T-helper 2 cell (primary cell): ENCODE measurements at regions not wholly inside any gene's neighbourhood (a gene's known extent, or its start where the extent isn't known, plus 50 kb on each side); places are given as distances from the start of the nearest gene placed in this dataset.
A peak's percentile ranks its signal among the peaks of the same experiment; 100 is the strongest.

Source experiments
- DNase-seq, 5 experiments: peaks; one replicate each; pipeline versions ENCODE4 v3.0.0 to v3.0.0-alpha.2; 2012 to 2022

- DNase-seq, result no peak
These were observed 240.2 kb upstream of the BRINP1 start for GRCh38 chr9:119609277-119609971.

DNA sequence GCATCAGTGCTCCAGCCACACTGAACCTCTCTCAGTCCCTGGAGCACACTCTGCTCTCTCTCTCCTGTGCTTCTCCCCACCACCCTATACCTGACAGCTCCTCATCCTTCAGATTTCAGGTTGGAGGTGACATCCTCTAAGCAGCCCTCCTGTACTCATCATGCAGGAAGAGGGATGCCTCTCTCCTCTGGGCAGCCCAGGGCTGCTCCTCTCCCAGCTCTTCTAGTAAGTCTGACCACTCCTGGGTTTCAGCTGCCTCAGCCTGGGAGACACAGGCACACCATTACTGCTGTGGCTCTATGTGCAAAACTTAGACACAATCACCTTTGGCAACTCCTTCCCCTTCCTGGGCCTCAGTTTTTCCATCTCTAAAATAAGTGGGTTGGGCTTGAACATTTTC is 232.4 kb upstream of the BRINP1 start:
- DNase-seq, result no peak

DNA sequence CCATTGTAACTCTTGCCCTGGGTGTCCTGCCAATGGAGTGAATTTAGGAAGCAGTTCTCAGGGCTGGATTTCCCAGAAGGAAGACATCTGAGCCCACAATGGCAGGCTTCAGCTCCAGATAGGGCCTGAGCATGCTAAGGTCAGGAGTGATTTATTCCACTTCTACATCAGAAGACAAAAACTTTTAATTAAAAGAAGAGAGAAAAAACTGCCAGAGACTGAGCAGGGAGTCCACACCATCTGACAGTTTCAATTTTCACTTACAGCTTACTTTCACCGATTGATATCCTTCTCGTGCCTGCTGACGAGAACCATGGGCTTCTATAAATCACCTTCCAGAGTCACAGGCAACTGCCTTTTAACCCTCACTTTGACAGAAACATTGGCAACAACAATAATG is 228.3 kb upstream of the BRINP1 start:
- no peak for DNase-seq

- DNase-seq, result no peak
These were observed 227.5 kb upstream of the BRINP1 start for GRCh38 chr9:119596703-119597102.

- DNase-seq, result no peak
These were observed 219.9 kb upstream of the BRINP1 start for GRCh38 chr9:119588874-119589744.

DNA sequence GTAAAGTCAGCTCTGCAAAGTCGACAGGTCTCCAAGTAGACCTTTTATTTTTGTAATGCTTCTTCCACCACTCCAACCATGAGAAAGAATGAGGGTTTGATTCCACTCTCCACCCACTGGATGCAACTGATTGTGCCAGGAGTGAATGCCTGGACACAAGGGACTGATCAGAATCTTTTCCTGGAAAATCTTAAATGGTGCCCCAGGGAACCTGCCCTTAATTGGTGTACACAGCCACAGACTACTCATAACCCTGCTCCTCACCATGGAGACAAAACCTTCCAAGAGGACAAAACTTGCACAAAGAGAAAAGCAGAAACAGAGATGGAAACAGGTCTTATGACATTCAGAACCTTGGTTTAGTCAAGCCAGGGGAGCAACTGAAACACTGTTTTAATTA is 208.6 kb upstream of the BRINP1 start:
- no peak for DNase-seq

DNA sequence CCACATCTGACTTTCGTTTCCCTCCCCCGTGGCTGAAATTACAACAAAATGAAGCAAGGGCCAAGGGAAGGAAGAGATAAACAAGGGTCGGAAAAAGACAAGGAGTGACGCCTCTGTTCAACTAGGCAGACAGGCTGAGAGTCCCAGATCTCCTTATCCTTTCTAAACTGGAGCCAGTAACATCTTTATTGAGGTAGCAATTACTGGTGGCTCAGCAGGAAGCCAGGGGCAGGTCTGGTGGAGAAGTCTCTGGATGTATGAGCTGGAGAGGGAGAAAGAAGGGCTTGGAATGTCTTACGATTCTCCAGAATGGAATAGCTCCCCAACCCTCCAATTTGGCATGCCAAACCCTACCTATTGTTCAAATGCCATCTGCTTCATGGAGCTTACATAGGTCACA is 190.8 kb upstream of the BRINP1 start:
- no peak for DNase-seq

DNA sequence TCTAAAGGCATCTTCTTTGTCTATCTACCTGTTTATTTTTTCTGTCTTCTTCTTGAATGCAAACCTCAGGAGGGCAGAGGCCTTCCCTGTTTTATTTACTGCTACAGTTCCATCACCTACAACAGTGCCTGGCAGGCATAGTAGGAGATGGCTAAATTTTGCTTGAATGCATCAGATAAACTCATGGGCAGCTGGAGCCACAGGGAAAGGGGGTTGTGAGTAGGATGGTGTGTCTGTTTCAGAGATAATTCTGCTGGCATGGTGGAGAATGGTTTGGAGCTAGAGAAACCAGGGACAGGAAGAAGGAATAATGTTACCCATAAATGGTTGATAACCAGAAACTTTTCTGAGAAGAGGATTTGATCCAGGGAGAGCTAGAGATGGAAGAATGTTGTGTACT is 189.8 kb upstream of the BRINP1 start:
- DNase-seq, result no peak

DNA sequence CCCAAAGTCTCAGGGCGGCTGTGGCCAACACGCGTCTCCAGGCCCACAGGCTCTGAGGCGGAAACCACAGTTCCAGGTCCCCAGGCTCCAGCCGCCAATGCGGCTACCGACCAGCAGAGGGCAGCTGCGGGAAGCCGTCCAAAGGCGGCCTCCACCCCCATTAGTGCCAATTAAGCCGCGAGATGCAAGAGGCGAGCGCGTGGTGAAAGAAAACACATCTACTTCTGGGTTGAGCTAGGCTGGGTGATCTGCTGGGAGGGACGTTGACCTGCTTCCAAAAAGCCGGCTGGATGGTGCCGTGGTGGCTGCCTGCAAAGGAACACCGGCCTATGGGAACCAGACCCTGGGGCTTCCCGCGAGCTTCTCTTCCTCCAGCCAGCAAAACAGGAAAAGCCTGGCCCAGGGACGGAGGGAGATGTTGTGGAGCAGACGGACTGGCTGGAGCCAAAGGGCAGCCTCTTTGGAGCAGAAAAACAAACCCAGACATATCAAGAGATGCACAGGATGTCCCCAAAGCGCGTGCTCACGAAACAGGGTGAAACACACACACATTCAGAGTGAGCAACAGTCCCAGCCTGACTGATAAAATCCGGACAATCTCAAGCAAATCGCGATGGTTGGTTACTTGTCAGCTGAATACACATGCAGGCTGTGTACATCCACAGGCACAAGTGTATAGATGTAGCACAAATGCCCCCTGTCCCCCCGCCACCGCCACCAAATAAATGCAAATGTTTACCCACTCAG is 187.1 kb upstream of the BRINP1 start:
- DNase-seq, result peak in 2 of 5 experiments; percentile 15 to 53

- no peak for DNase-seq
These were observed 175.3 kb upstream of the BRINP1 start for GRCh38 chr9:119544492-119544891.

GRCh38 chr9:119537138-119537537 is 167.9 kb upstream of the BRINP1 start:
- no peak for DNase-seq

DNA sequence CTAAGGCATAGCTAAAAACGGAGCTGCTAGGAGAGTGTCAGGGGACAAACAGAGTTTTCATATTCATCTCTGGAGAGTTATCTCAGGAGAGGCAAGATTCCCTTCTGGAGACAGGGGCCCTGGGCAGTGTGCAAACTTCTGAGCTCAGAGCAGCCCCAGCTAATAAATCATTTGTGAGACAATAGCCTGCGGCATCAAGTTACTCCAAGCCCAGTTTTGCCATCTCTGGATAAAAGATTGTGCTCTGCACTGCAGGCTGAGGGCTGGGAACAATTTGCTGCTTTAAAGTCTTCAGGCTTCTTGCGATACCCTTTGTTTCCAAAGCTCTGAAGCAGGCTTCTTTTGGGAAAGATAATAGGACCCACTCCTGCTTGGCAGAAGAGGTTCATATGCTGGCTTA is 164.3 kb upstream of the BRINP1 start:
- no peak for DNase-seq

DNA sequence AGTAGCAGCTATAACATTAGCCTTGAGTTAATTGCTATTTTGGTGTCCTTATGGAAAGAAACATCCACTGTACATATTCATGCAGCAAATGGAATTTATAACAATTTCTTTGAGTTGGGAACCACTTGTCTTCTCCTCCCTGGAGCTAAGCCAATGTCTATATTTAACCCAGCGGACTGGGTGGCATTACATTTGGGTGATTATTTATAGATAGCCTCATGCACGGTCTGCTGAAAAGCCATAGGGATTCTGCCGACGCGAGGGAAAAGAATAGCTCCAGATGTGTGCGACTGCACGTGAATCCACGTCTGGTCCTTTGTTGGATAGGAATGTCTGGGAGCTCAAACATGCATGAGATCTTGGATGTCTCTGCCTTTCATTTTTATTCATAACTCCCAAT is 157.5 kb upstream of the BRINP1 start:
- DNase-seq, result no peak

DNA sequence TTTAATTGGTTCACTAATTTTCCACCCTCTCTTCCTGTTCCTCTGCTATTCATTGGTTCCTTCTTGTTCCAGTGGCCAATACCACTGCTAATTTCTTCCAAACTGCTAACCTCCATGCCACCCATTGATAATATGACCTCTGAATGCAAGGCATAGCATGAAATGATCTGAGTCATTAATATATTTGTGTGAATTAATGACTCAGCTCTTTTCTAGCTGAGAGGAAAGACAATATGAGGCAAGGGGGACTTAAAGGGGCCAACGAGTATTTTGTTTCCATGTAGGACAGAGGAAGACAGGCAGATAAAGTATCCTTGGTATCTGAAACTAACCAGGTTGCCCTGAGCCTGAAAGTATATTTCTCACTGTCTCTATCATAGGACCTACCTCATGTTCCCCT is 154.3 kb upstream of the BRINP1 start:
- no peak for DNase-seq

DNA sequence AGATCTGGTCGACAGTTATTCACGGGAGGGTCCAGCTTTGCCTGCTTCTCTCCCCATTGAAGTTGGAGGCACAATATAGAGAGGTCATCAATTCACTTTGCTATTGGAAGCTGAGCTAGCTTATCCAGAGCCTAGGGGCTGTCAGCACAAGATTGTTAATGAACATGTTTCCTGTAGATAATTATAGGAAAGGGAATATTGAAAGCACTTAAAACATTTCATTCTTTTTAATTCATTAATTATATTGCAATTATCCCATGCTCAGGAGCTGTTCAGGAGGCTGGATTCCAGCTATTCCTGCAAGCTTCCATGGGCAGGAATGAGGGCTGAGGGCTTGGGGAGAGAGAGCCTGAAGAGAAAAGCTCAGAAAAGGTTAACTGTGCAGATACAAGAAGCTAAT is 153.1 kb upstream of the BRINP1 start:
- no peak for DNase-seq

GRCh38 chr9:119509291-119509905 is 140.2 kb upstream of the BRINP1 start:
- DNase-seq, result no peak

DNA sequence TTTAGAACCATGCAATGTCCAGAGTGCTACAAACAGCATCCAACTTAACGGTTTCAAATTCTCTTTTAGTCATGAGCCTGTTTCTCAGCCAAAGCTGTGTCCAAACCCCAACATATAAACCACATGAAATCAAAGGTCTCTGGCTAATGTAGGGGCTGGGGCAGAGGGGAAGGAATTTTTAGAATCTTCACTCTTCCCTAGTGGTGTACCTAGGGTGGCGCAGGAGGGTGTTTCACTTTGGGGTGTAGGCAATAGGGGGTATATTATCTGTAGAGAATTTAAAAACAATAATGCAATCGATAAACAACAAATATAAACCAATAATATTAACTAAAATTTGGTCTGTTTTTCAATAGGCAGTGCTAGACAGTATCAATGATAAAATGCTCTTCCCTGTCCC is 132.1 kb upstream of the BRINP1 start:
- no peak for DNase-seq

GRCh38 chr9:119500072-119500771 is 131.0 kb upstream of the BRINP1 start:
- DNase-seq, result no peak

DNA sequence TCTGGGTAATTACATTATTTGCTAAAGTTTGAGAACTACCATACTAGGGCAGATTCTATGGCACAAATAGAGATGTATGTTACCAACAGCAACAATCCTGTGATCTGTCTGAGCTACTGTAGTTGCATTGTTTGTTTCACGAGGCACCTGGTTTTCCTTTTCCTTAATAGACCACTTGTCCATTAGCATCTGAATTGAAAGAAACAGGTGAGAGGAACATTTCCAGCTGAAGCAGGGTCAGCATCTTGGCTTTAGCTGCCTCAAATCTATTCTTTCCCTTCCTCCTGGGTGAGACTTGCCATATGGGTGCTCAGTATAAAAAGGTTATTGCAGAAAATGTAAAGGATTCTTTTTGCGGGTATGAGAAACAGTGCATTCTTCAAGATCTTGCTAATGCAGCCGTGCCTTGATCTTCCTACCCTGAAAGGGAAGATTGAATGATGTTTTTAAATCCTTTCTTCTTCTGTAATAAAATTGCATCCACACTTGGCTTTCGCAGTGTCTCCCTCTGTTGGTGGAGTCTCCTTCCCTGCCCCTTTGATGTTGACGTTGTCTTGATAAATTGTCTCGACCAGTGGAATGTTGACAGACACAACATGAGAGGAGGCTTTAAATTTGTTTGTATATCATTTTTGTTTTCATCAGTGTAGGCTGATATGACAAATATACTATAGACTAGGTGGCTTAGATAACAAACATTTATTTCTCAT is 118.0 kb upstream of the BRINP1 start:
- DNase-seq, result no peak

- no peak for DNase-seq
These were observed 113.9 kb upstream of the BRINP1 start for GRCh38 chr9:119483153-119483552.

DNA sequence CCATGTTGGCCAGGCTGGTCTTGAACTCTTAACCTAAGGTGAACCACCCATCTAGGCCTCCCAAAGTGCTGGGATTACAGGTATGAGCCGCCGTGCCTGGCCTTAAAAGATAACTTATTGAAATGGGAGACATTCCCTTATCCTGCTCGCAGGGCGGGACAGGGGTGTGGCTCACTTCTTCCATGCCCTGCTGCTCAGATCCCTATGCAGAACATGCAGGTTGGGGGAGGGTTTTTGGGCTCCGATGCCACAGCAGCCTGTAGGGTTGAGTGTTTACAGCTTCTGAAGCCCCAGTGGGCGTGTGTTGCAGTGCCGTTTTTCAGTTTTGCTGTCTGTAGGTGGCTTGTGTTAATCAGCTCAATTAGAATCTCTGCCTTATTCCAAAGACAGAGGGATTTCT is 108.0 kb upstream of the BRINP1 start:
- no peak for DNase-seq

DNA sequence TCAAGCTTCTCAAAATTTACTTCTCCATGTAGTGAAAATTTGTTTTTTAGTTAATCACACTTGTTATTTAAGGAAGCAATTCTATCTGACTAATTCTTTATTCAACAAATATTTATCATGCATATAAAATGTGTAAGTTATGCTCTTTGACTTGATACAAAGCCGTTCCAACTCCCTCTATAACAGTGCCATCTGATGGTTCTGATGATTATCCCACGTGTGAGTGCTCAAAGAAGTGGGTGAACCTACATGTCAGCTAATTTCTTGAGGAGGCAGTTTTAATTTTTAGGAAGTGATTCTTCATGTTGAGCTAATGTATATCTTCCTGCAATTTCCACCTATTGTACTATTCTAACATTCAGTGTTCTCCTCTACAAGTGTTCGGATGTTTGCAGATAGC is 88.8 kb upstream of the BRINP1 start:
- DNase-seq, result no peak
